Glomerular visceral epithelial cell (primary cell): ENCODE measurements at regions not wholly inside any gene's neighbourhood (a gene's known extent, or its start where the extent isn't known, plus 50 kb on each side); places are given as distances from the start of the nearest gene placed in this dataset.
"Not testable (repeated sequence)": the region's sequence is repeated elsewhere in the genome, so short reads cannot be mapped to it uniquely, and the experiment has no call there.

Experiments used
- DNase-seq: peaks from one replicate; pipeline ENCODE4 v3.0.0-alpha.2; 2016; ENCODE audit errors: extremely low spot score

DNA sequence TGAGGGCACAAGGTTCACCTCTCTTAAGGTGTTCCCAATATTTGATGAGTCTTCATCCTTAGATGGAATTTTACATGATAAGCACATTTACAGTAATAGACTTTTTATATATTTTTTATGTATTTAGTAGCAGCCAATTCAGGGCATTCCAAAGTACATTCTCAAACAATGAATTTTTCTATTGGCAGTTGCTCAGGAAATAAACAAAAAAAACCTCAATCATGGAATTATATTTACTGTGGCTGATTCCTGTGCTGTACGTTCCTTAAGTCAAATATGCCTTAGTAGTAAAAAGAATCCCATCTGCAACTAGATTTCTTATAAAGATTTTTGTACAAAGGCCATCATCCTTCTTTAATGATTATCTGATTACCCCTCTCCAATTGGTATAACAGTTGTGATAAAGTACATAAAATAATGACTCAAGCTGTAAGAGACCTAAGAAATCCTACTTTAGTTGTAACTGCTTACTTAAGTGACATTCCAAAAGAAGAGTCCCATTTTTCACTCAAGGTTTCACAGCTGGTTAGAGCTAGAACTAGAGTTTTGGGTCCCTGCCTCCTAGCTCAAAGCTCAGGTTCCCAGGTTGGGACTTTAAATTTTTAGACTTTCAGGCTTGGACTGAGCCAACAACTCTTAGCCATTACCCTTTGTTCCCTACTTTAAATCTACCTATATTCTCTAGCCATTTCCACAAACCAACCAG lies 152.7 kb downstream of the FHIP1A start:
- DNase-seq = no peak

DNA sequence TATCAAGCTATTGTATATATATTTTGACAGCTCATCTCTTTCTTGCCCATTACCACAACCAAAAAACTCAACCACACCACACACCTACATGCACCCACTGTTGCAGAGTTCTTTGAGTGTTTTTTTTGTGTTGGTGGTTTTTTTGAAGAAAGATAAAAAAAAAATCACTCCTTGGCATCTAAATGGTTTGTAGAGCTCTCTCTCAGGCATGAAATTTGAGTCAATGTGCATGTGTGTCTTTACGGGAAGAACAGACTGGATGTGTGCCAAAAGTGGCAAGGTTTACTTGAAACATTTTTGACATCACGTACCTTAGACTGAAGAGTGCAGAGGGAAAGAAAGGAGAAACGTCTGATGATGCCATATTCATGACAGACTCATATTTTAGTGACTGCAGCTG lies 154.2 kb downstream of the FHIP1A start:
- DNase-seq = no peak

DNA sequence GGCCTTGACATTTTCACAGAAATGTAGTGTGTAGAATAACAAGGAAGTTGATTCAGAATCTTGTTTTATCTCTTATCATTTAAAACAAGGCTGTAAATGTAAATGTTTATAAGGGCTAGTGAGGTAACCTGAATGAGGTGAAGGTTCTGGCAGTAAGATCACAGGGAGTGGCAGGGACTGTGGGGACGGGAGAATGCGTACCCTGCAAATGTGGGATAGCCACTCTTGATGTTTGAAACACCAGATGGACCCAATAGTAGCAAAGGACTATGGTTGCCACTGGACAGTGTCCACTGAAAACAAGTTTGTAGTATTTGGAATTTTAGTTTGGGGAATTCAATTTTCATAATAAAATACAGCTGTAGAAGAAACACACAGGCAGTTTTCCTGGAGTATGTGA lies 155.3 kb downstream of the FHIP1A start:
- no peak for DNase-seq

- no peak for DNase-seq
These were observed 156.6 kb downstream of the FHIP1A start for GRCh38 chr4:151565583-151565982.

DNA sequence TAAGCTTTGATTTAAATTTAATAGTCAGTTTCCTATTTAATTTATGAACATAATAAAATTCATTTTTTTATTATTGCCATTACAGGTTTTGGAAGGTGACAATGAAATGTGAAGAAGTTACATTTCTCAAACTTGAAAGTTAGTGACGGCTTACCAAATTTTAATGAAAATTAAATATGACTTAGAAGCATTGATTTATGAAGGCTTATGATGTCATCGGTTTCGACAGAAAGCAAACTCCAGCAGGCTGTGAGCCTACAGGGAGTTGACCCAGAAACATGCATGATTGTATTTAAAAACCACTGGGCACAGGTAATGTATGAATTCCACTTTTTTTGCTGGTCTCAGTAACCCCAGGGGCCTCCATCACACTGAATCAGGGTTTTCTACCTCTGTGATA lies 157.1 kb downstream of the FHIP1A start:
- no peak for DNase-seq

DNA sequence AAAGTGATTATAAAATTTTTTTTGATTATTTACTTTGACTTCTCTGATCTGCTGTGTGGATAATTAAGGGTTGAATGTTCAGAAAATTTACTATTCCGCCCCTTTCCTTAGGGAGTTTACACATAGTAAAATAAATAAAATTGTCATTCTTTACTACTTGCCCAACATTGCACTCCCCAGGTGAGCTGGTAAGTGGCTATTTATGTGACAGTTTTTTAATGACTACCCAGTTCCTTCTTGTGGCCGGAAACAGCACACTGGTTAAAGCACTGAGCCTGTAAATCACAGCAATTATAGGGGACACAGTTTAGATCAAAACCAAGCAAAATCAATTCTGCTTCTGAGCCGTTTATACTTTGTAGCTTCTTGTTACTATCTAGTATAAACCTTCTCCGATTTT lies 158.1 kb downstream of the FHIP1A start:
- DNase-seq = no peak

- no peak for DNase-seq
These were observed 160.0 kb downstream of the FHIP1A start for GRCh38 chr4:151568966-151569365.

GRCh38 chr4:151569650-151570049 lies 160.7 kb downstream of the FHIP1A start:
- DNase-seq = peak; percentile 27

- DNase-seq = no peak
These were observed 164.5 kb downstream of the FHIP1A start for GRCh38 chr4:151573474-151573873.

GRCh38 chr4:151573945-151574344 lies 165.0 kb downstream of the FHIP1A start:
- DNase-seq = no peak

GRCh38 chr4:151574968-151575367 lies 166.0 kb downstream of the FHIP1A start:
- no peak for DNase-seq

DNA sequence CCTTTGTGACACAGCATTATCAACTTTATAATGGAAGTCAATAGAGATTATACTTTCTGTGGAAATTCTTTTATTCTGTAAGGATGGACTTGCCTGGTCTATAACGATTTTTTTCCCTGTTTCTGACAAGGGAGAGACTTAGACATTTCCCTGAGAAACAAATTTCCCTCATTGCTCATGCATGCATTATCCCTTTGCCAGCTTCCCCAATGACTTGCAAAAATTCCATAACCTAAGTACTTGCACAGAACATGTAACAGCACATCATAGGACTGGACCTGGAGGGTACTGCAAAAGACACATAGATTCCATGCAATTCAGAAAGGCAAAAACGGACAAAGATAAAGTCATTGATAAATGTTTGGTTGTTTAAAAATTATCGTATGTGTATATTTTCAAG lies 166.7 kb downstream of the FHIP1A start:
- DNase-seq = no peak

DNA sequence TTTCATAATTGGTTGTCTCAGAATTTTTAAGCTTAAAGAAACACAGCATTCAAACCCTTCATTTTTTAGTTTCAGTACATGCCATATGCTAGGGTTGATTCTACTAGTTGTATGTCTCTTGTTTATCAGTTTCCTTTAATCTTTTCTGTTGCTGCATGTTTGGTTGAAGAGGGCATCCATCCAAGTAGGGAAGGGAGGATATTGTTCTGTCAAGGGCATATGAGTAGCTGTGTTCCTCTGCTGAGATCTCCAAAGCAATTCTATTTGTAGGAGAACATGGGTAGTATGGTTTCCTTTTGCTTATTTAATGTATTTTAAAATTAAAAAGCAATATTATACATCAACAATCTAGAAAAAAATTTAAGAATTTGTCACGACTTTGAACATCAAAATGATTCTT lies 167.7 kb downstream of the FHIP1A start:
- DNase-seq = no peak

DNA sequence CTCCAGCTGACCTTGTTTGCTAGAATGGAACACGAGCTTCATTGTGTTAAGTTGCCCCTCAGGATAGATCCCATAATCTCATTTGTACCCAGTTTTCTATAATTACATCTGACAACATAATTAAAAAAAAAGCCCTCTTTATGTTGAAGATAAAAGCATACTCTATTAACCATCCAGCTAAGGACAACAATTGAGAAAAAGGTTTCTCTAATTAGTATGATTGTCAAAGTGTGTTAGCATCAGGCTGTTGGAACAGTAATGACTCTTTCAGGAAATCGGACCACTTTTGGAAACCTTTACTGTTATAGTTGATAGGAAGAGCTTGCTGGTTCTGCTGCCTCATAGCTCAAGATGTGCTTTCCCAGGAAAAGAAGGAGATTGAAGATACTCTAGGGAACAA lies 172.6 kb downstream of the FHIP1A start:
- no peak for DNase-seq

DNA sequence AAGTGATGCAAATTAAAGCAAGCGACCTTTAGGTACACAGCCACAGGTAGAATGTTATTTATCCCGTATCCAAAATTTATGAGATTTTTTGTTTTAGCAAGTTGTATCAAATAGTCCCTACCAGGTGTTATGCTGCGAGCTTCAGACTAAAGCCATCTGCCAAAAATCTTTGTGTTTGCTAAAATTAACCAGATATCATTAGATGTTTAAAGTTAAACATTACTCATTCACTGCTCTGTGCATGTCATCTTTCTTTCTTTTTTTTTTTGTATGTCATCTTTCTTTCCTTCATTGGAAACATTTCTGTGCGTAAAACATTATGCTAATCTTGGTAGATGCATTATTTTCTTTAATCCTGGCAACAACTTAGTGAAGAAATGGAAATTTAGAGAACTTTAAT lies 173.1 kb downstream of the FHIP1A start:
- DNase-seq = no peak

GRCh38 chr4:151583157-151583914 lies 174.4 kb downstream of the FHIP1A start:
- DNase-seq = no peak

GRCh38 chr4:151584101-151584500 lies 175.1 kb downstream of the FHIP1A start:
- DNase-seq = no peak

DNA sequence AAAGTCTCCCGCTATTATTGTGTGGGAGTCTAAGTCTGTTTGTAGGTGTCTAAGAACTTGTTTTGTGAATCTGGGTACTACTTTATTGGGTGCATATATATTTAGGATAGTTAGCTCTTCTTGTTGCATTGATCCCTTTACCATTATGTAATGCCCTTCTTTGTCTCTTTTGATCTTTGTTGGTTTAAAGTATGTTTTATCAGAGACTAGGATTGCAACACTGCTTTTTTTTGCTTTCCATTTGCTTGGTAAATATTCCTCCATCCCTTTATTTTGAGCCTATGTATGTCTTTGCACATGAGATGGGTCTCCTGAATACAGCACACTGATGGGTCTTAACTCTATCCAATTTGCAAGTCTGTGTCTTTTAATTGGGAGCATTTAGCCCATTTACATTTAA lies 165.2 kb downstream of the GATB start:
- DNase-seq = not testable (repeated sequence)

GRCh38 chr4:151597691-151598090 lies 163.1 kb downstream of the GATB start:
- DNase-seq = not testable (repeated sequence)

DNA sequence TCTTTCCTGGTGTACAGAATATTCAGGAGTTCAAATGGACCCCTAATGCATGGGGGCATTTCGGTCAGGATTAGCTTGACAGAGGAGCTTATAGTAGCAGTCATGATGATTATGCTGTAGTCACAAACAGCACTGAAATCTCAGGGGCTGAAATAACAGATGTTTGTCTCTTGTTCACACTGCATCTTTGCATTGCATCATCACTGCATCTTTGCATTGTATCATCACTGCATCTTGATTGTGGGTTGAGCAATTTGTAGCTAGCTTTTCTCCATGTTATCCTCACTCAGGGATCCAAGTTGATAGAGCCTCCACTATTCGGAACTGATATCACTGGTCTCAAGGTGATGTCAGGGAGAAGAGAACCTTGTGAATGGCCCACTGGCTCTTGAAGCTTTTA lies 160.9 kb downstream of the GATB start:
- DNase-seq = no peak

GRCh38 chr4:151600432-151600831 lies 160.4 kb downstream of the GATB start:
- no peak for DNase-seq

DNA sequence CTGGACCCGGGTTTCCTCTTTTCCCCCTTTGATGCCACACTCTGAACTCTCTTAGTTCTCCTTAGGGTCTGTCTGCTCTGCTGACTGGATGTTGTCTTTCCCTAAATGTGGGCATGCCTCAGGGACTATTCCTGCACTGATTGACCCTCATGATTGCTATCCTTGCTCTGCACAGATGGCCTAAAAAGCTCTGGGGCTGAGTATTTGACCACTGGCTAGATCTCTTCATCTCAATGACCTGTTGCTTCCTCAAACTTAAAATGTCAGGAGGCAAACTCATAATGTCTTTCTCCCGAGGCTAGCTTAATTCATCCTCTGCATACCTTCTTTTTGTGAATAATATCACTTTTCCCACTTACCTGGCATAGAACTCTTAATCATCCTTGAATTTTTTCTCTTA lies 157.4 kb downstream of the GATB start:
- DNase-seq = no peak

- DNase-seq = peak; percentile 17
These were observed 156.6 kb downstream of the GATB start for GRCh38 chr4:151604238-151604637.

GRCh38 chr4:151605215-151605614 lies 155.6 kb downstream of the GATB start:
- no peak for DNase-seq
